ENCODE measurements at regions not wholly inside any gene's neighbourhood (a gene's known extent, or its start where the extent isn't known, plus 50 kb on each side); places are given as distances from the start of the nearest gene placed in this dataset.

DNA sequence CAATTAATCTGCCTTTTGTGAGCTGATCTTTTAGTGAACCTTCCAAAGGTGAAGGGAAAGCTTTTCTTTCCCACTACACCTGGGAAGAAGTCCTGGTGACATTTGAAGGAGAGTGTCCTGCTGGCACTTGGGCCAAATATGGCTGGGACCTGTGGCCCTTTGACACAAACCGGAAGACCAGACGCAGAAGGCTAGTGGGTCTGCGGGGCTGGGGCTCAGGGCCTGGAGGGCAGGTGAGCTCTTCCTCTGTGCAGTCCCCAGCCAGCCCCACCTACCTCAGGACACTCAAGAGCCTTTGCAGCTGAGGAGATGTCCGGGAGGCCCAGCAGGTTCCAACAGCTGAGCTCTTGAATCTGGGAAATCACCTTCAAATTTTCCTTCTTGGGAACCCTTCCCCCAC lies 138.0 kb upstream of the THY1 start:
- H3K36me3 ChIP-seq (replicated peaks in 1 of 2; ENCODE audit: control insufficient read depth in 1 of 2, insufficient read depth in 2 of 2, low read length in 2 of 2): no peaks in the 10 kb centered on the region
- no peak overlapping the region for H3K4me2 ChIP-seq (replicated peaks; ENCODE audit: extremely low read depth, low read length, poor library complexity, severe bottlenecking)
- no peak for DNase-seq
- no peak overlapping the region for H3K4me3 Mint-ChIP-seq
- no peaks in the 10 kb centered on the region for H4K20me1 ChIP-seq (ENCODE audit: insufficient read depth, low read length)
- no peaks in the 10 kb centered on the region for H3K4me1 ChIP-seq (ENCODE audit: control insufficient read depth in 1 of 2, insufficient read depth in 2 of 2, low read length in 2 of 2)
- TF ChIP-seq, protein P1, sequence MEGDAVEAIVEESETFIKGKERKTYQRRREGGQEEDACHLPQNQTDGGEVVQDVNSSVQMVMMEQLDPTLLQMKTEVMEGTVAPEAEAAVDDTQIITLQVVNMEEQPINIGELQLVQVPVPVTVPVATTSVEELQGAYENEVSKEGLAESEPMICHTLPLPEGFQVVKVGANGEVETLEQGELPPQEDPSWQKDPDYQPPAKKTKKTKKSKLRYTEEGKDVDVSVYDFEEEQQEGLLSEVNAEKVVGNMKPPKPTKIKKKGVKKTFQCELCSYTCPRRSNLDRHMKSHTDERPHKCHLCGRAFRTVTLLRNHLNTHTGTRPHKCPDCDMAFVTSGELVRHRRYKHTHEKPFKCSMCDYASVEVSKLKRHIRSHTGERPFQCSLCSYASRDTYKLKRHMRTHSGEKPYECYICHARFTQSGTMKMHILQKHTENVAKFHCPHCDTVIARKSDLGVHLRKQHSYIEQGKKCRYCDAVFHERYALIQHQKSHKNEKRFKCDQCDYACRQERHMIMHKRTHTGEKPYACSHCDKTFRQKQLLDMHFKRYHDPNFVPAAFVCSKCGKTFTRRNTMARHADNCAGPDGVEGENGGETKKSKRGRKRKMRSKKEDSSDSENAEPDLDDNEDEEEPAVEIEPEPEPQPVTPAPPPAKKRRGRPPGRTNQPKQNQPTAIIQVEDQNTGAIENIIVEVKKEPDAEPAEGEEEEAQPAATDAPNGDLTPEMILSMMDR (IDR thresholded peaks at IDR 0.05): no peak
- WGBS (ENCODE audit: insufficient coverage): no CpG with 5 or more reads among the region's 4 CpGs
- no peak overlapping the region for H3K27ac Mint-ChIP-seq
- H3K9me3 Mint-ChIP-seq: peaks cover 8 to 19% (median 12%) of the 10 kb centered on the region in 7 donors
- peaks cover 2 to 9% (median 5%) of the 10 kb centered on the region in 3 donors for H3K27me3 Mint-ChIP-seq (ENCODE audit: low read depth in 3 of 3)
- peaks cover 0 to 2% of the 10 kb centered on the region in 2 donors for H3K36me3 Mint-ChIP-seq
- H3K27ac ChIP-seq (ENCODE audit: low read depth in 1 of 2, low read length in 2 of 2): no peak overlapping the region
- no peak overlapping the region for H2AFZ ChIP-seq (ENCODE audit: insufficient read depth, low read depth, low read length, poor library complexity, severe bottlenecking)
- no peaks in the 10 kb centered on the region for H3K27me3 ChIP-seq (ENCODE audit: control insufficient read depth in 2 of 2, insufficient read depth in 2 of 2, low read length in 2 of 2)
- H3K79me2 ChIP-seq (ENCODE audit: insufficient read depth, low read length): no peaks in the 10 kb centered on the region
- intact Hi-C loops (cut with micrococcal nuclease): no loop called here
- no peak overlapping the region for H3K4me3 ChIP-seq (replicated peaks in 1 of 3; ENCODE audit: low read depth in 2 of 3, low read length in 3 of 3)
- peaks cover 3% of the 10 kb centered on the region for H3K4me1 Mint-ChIP-seq
- peaks cover 0 to 12% of the 10 kb centered on the region in 2 donors for H3K9me3 ChIP-seq (replicated peaks in 1 of 2; ENCODE audit: control insufficient read depth in 1 of 2, insufficient read depth in 1 of 2, low read length in 2 of 2)
- no peak overlapping the region for H3K9ac ChIP-seq (ENCODE audit: insufficient read depth, low read length, poor library complexity, severe bottlenecking)

GRCh38 chr11:119560291-119560690 lies 137.3 kb upstream of the THY1 start:
- no peak for DNase-seq
- Histone ChIP-seq H4K20me1 (ENCODE audit: insufficient read depth, low read length) (no peaks in the 10 kb centered on the region), H3K4me2 (replicated peaks; ENCODE audit: extremely low read depth, low read length, poor library complexity, severe bottlenecking) (no peak overlapping the region), H3K27ac (ENCODE audit: low read depth in 1 of 2, low read length in 2 of 2) (no peak overlapping the region), H3K9me3 (replicated peaks in 1 of 2; ENCODE audit: control insufficient read depth in 1 of 2, insufficient read depth in 1 of 2, low read length in 2 of 2) (peaks cover 0 to 19% of the 10 kb centered on the region in 2 donors), H3K4me1 (ENCODE audit: control insufficient read depth in 1 of 2, insufficient read depth in 2 of 2, low read length in 2 of 2) (no peaks in the 10 kb centered on the region), H3K27me3 (ENCODE audit: control insufficient read depth in 2 of 2, insufficient read depth in 2 of 2, low read length in 2 of 2) (no peaks in the 10 kb centered on the region), H2AFZ (ENCODE audit: insufficient read depth, low read depth, low read length, poor library complexity, severe bottlenecking) (no peak overlapping the region), H3K9ac (ENCODE audit: insufficient read depth, low read length, poor library complexity, severe bottlenecking) (no peak overlapping the region), H3K4me3 (replicated peaks in 1 of 3; ENCODE audit: low read depth in 2 of 3, low read length in 3 of 3) (no peak overlapping the region), H3K79me2 (ENCODE audit: insufficient read depth, low read length) (no peaks in the 10 kb centered on the region), H3K36me3 (replicated peaks in 1 of 2; ENCODE audit: control insufficient read depth in 1 of 2, insufficient read depth in 2 of 2, low read length in 2 of 2) (no peaks in the 10 kb centered on the region)
- 89% methylated on average over 3 of the region's 6 CpGs for WGBS (ENCODE audit: insufficient coverage)
- Mint-ChIP-seq H3K27ac (peak overlapping the region in 1 of 7 donors; percentile 11), H3K4me3 (no peak overlapping the region), H3K27me3 (ENCODE audit: low read depth in 3 of 3) (peaks cover 2 to 9% (median 5%) of the 10 kb centered on the region in 3 donors), H3K4me1 (peaks cover 3% of the 10 kb centered on the region), H3K9me3 (peaks cover 11 to 22% (median 17%) of the 10 kb centered on the region in 7 donors), H3K36me3 (peaks cover 0 to 3% of the 10 kb centered on the region in 2 donors)
- intact Hi-C loops (cut with micrococcal nuclease): no loop called here
- TF ChIP-seq, protein P1 (IDR thresholded peaks at IDR 0.05): no peak
